IMR-90 (cell line): ENCODE measurements at regions not wholly inside any gene's neighbourhood (a gene's known extent, or its start where the extent isn't known, plus 50 kb on each side); places are given as distances from the start of the nearest gene placed in this dataset.
"Not testable (repeated sequence)": the region's sequence is repeated elsewhere in the genome, so short reads cannot be mapped to it uniquely, and the experiment has no call there.

ENCODE experiments used
- POLR2A ChIP-seq: IDR thresholded peaks from 2 replicates; pipeline ENCODE4 v1.6.1; 2012; ENCODE audit warnings: mild to moderate bottlenecking, low read depth, low read length
- TF ChIP-seq, protein P1 (sequence below): fragments of 150-350 bp; IDR thresholded peaks from 2 replicates; pipeline ENCODE4 v1.6.1; 2016; ENCODE audit warnings: low read depth, mild to moderate bottlenecking, low read length, moderate library complexity, borderline replicate concordance

DNA sequence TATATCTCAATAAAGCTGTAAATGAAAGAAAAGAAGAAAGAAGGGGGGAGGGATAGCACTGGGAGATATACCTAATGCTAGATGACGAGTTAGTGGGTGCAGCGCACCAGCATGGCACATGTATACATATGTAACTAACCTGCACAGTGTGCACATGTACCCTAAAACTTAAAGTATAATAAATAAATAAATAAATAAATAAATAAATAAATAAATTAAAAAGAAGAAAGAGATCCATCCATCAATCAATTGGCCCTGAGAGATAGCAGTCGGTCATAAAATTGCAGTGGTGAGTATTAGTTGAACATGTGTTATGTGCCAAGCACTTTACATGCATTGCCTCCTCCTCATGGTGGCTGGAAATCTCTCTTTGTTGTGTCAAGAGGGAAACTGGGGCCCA is 95.2 kb upstream of the YWHAQ start:
- not testable (repeated sequence) for TF ChIP-seq POLR2A
- TF ChIP-seq, protein P1, sequence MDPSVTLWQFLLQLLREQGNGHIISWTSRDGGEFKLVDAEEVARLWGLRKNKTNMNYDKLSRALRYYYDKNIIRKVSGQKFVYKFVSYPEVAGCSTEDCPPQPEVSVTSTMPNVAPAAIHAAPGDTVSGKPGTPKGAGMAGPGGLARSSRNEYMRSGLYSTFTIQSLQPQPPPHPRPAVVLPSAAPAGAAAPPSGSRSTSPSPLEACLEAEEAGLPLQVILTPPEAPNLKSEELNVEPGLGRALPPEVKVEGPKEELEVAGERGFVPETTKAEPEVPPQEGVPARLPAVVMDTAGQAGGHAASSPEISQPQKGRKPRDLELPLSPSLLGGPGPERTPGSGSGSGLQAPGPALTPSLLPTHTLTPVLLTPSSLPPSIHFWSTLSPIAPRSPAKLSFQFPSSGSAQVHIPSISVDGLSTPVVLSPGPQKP: not testable (repeated sequence)
